ENCODE measurements at regions not wholly inside any gene's neighbourhood (a gene's known extent, or its start where the extent isn't known, plus 50 kb on each side); places are given as distances from the start of the nearest gene placed in this dataset.

GRCh38 chr17:34788696-34789095, 172.6 kb downstream of the CCT6B start:
- no peak for DNase-seq (ENCODE audit: low read depth)
- in situ Hi-C loops (cut with HindIII; ENCODE audit: low pct_unique_long_range_greater_than_20kb, low sequenced_read_pairs) = no loop called here

GRCh38 chr17:34784526-34784925, 176.7 kb downstream of the CCT6B start:
- in situ Hi-C loops (cut with HindIII; ENCODE audit: low pct_unique_long_range_greater_than_20kb, low sequenced_read_pairs) = no loop called here

GRCh38 chr17:34782271-34782670, 179.0 kb downstream of the CCT6B start:
- DNase-seq (ENCODE audit: low read depth) = no peak
- in situ Hi-C loops (cut with HindIII; ENCODE audit: low pct_unique_long_range_greater_than_20kb, low sequenced_read_pairs) = no loop called here

More at GRCh38 chr17:34784526-34784925, 176.7 kb downstream of the CCT6B start:
- no peak for DNase-seq (ENCODE audit: low read depth)

- DNase-seq (ENCODE audit: low read depth) = no peak
- in situ Hi-C loops (cut with HindIII; ENCODE audit: low pct_unique_long_range_greater_than_20kb, low sequenced_read_pairs) = no loop called here
Measured at GRCh38 chr17:34781571-34782108, 179.6 kb downstream of the CCT6B start.

- DNase-seq (ENCODE audit: low read depth) = no peak
- in situ Hi-C loops (cut with HindIII; ENCODE audit: low pct_unique_long_range_greater_than_20kb, low sequenced_read_pairs) = no loop called here
Measured at GRCh38 chr17:34781071-34781470, 180.2 kb downstream of the CCT6B start.

GRCh38 chr17:34780438-34780837, 180.8 kb downstream of the CCT6B start:
- DNase-seq (ENCODE audit: low read depth) = no peak
- in situ Hi-C loops (cut with HindIII; ENCODE audit: low pct_unique_long_range_greater_than_20kb, low sequenced_read_pairs) = no loop called here

GRCh38 chr17:34776456-34777443, 184.5 kb downstream of the CCT6B start:
- in situ Hi-C loops (cut with HindIII; ENCODE audit: low pct_unique_long_range_greater_than_20kb, low sequenced_read_pairs) = no loop called here
- DNase-seq (ENCODE audit: low read depth) = no peak

- in situ Hi-C loops (cut with HindIII; ENCODE audit: low pct_unique_long_range_greater_than_20kb, low sequenced_read_pairs) = no loop called here
- DNase-seq (ENCODE audit: low read depth) = no peak
Measured at GRCh38 chr17:34773036-34773435, 188.2 kb downstream of the CCT6B start.

GRCh38 chr17:34771891-34772290, 189.4 kb downstream of the CCT6B start:
- in situ Hi-C loops (cut with HindIII; ENCODE audit: low pct_unique_long_range_greater_than_20kb, low sequenced_read_pairs) = no loop called here
- no peak for DNase-seq (ENCODE audit: low read depth)

GRCh38 chr17:34770586-34770985, 190.7 kb downstream of the CCT6B start:
- DNase-seq (ENCODE audit: low read depth) = no peak
- in situ Hi-C loops (cut with HindIII; ENCODE audit: low pct_unique_long_range_greater_than_20kb, low sequenced_read_pairs) = no loop called here

- no peak for DNase-seq (ENCODE audit: low read depth)
- in situ Hi-C loops (cut with HindIII; ENCODE audit: low pct_unique_long_range_greater_than_20kb, low sequenced_read_pairs) = no loop called here
Measured at GRCh38 chr17:34769899-34770298, 190.5 kb downstream of the TMEM132E start.

GRCh38 chr17:34769049-34769448, 189.7 kb downstream of the TMEM132E start:
- in situ Hi-C loops (cut with HindIII; ENCODE audit: low pct_unique_long_range_greater_than_20kb, low sequenced_read_pairs) = no loop called here

GRCh38 chr17:34765291-34765690, 185.9 kb downstream of the TMEM132E start:
- in situ Hi-C loops (cut with HindIII; ENCODE audit: low pct_unique_long_range_greater_than_20kb, low sequenced_read_pairs) = no loop called here

More at GRCh38 chr17:34769049-34769448, 189.7 kb downstream of the TMEM132E start:
- DNase-seq (ENCODE audit: low read depth) = no peak

GRCh38 chr17:34764716-34765115, 185.3 kb downstream of the TMEM132E start:
- in situ Hi-C loops (cut with HindIII; ENCODE audit: low pct_unique_long_range_greater_than_20kb, low sequenced_read_pairs) = no loop called here
- no peak for DNase-seq (ENCODE audit: low read depth)

More at GRCh38 chr17:34765291-34765690, 185.9 kb downstream of the TMEM132E start:
- DNase-seq (ENCODE audit: low read depth) = no peak

- in situ Hi-C loops (cut with HindIII; ENCODE audit: low pct_unique_long_range_greater_than_20kb, low sequenced_read_pairs) = no loop called here
- peak; percentile 31 for DNase-seq (ENCODE audit: low read depth)
Measured at GRCh38 chr17:34763728-34764665, 184.6 kb downstream of the TMEM132E start.

- in situ Hi-C loops (cut with HindIII; ENCODE audit: low pct_unique_long_range_greater_than_20kb, low sequenced_read_pairs) = no loop called here
- DNase-seq (ENCODE audit: low read depth) = no peak
Measured at GRCh38 chr17:34762078-34762477, 182.7 kb downstream of the TMEM132E start.

- DNase-seq (ENCODE audit: low read depth) = no peak
- in situ Hi-C loops (cut with HindIII; ENCODE audit: low pct_unique_long_range_greater_than_20kb, low sequenced_read_pairs) = no loop called here
Measured at GRCh38 chr17:34761646-34762045, 182.3 kb downstream of the TMEM132E start.

- DNase-seq (ENCODE audit: low read depth) = no peak
- in situ Hi-C loops (cut with HindIII; ENCODE audit: low pct_unique_long_range_greater_than_20kb, low sequenced_read_pairs) = no loop called here
Measured at GRCh38 chr17:34760931-34761495, 181.6 kb downstream of the TMEM132E start.
